RPMI7951 (cell line): ENCODE measurements at regions not wholly inside any gene's neighbourhood (a gene's known extent, or its start where the extent isn't known, plus 50 kb on each side); places are given as distances from the start of the nearest gene placed in this dataset.
A peak's percentile ranks its signal among the peaks of the same experiment; 100 is the strongest.
"Not testable (repeated sequence)": the region's sequence is repeated elsewhere in the genome, so short reads cannot be mapped to it uniquely, and the experiment has no call there.

Source experiments
- DNase-seq: peaks from one replicate; pipeline ENCODE4 v3.0.0-alpha.2; 2012; ENCODE audit warnings: low read depth

DNA sequence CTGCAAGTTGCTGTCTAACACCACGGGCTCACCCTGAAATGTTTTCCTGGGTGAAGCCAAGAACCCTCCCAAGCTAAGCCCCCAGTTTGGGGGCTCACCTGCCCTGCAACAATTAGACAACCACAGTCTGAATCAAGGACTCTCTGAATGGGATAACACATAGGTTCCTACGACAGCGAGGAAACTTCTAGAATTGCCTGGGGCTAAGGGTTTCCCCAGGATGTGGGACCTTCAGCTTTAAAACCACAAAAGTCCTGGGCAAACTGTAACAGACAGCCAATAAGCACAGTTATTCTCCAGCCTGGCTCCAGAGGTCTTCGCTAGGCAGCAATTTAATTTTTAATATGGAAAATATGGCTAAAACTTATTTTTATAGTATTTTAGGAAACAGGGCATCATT lies 162.6 kb downstream of the PRKX start:
- DNase-seq, result peak; percentile 80

DNA sequence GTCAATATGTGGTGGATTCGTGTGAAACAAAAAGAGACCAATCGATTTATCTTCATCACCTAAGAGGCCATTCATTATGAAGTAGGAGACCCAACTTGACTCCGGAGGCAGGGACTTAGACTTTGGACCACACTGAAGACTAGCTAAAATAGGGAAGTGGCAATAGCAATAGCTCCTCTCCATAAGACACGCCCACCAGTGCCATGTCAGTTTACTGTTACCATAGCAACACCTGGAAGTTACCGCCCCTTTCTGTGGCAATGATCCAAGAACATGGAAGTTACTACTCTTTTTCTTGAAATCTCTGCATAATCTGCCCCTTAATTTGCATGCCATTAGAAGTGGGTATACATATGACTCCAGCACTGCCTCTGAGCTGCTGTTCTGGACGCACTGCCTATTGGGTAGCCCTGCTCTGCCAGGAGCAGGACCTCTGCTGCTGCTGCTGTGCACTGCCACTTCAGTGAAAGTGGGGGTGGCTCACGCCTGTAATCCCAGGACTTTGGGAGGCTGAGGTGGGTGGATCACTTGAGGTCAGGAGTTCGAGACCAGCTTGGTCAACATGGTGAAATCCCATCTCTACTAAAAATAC lies 163.2 kb downstream of the PRKX start:
- DNase-seq, result peak; percentile 76

DNA sequence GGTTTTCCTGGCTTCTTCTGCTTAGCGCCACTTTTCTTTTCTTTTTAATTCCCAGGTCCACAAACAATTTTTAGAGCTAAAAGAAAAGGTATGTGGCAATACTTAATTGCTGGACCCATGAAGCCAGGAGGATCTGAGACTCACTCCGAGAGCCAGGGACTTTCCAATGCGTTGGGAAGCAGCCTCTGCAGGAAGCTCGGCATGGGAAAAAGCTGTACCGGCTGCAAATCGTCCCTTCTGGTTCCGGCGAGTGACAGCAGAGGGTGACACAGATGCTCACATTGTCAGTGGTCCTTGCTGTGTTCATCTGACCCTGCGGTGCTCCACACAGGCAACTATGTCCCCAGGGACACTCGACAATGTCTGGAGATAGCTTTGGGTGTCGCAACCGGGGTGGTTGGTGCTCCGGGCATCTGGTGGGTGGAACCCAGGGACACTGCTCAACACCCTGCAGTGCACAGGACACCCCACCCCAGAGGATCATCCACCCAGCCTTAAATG lies 164.0 kb downstream of the PRKX start:
- DNase-seq, result peak; percentile 74

DNA sequence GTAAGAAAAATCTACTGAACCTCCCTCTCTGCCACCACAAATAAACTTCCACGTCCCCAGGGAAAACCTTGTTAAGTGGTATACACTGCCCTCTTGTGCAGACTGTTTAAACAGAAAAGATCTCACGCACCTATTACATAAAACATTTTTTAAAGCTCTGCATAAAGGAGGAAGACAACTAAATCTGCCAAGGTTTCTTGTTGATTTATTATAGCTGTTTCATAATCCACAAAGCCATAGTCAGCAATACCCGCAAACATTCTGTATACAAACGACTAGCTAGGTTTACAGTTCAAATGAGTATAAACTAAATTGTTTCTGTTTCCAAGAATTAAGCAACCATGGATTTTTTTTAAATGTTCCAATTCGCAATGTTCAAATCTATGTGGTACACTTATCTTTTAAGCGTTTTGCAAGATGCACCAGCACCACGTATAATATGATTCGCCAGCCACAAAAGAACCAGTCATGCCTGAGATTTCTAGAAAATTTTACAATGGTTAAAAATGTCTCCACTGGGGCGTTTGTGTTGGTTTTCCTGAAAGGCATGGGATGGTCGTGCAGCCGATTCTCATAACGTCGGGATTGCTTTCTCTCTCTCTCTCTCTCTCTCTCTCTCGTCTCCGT lies 164.6 kb downstream of the PRKX start:
- peak; percentile 77 for DNase-seq

DNA sequence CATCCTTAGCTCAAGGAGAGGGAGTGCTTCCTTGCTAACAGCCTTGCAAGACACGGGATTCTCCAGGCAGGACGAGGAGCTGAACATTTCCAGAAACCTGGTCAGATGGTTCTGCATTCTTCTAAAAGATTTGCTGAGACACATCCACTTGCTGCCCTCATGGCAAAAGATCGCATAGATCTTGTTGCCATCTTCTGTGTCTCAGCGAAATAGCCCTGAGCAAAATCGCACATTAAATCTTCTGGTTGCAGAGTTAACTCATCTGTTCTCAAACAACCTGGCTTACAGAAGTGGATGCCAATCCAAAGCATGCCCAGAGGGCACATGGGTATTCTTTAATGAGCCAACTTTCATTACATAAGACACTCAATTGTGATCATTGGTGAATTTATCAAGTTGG lies 167.5 kb downstream of the PRKX start:
- DNase-seq, result peak; percentile 74

DNA sequence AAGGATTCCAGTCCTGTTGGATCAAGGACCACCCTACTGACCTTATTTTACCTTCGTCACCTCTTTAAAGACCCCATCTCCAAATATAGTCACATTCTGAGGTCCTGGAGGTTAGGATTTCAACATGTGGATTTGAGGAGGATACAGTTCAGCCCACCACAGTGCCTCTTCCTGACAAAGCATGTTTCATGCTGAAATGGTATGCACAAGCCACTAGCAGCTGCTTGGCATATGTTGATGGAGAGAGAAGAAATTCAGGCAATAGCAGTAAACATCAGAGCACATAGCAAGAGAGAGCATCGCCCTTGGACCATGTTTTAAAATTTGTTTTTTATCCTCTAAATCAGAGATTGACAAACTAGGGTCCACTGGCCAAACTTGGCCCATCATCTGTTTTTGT lies 172.1 kb downstream of the PRKX start:
- DNase-seq, result no peak

DNA sequence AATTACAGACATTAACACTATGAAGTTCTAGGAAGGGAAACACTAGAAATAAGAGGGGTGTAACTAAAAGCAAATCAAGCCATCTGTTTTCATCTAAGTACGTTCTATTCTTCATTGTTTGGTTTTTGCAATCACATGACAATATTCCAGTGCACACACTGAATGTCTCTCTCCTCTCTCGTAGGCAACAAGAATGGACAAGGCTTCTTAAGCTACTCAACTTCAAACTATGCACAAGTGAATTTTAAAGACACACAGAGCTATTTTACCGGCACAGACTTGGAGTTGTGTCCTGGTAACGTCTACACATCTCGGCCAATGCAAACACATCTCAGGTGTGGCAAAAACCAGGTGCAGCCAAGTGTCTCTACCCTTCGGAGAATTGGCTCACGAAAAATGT lies 173.3 kb downstream of the PRKX start:
- DNase-seq, result no peak

DNA sequence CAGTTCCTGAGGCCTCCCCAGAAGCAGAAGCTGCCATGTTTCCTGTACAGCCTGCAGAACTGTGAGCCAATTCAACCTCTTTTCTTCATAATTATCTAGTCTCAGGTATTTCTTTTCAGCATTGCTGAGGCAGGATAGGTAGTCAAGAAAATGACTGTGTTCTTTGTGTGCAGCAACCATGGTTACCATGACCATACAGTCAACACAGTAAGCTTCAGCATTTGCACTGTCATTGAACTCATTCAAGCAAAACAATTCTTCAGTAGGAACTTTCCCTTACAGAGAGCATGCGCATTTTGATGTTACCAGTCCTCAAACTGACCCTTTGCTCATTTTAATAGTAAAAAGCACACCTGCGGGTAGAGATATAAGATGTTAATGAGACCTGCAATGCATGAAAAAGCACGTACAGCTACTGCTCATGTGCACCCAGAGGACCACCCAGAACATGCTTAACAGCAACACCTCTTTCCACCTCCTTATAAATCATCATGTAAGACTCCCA lies 180.8 kb downstream of the PRKX start:
- DNase-seq, result no peak

DNA sequence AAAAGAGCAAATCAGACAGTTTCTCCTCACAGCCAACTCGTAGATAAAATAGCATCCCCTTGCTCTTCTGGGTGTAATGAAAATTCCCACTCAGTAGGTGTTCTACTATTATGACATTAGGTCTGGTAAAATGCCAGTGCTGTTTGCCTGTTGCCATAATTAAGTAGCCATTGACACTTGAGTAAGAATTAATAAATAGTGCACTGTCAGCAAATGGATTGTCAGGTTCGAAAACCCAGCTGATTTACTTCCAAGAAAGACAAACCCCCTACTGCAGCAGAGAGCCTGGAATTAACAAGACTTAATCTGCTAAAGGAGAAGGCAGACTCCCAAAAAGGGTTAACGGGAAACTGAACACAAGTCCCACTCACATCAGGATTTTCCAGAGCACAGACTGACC lies 182.0 kb downstream of the PRKX start:
- DNase-seq, result not testable (repeated sequence)

DNA sequence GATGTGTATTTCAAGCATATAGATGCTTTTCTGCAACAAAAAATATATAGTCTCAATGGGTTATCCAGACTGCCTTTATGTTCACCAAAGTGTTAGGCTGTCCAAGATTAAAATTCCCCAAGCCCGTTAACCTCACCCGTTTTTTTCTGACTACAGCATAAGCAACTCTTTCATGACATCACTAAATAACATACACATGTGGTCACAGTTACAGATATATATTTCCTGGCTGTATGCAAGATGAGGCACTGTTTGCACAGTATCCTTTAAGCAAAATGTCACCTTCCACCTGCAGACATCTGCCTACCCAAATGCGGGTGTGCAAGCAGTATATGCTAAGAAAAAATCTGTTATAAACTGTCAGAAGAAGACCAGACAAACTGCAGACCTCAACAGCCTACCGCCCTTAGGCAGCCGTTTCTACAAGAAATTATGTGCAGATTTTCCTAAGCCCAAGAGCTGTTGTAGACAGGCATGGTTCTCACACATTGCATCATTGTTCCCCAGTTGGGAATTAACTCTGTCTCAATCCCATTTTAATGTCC lies 183.1 kb upstream of the MXRA5 start:
- DNase-seq, result no peak

DNA sequence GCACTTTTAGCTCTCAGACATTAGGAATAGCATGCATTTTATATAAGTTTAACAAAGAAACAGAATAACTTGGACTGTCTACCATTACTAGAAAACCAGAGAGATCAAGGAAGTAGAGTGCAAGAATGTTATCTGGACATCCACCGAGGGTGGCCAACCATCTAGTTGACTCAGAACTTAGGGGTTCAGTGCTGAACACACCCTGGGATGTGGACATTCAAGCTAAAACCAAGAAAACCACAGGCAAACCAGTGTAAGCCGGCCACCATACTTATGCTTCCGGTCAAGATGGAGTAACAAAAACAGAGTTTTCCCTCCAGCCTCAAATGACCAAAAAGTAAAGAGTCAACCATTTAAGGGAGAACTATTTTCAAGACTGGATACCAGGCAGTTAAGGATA lies 181.4 kb upstream of the MXRA5 start:
- DNase-seq, result peak; percentile 75

DNA sequence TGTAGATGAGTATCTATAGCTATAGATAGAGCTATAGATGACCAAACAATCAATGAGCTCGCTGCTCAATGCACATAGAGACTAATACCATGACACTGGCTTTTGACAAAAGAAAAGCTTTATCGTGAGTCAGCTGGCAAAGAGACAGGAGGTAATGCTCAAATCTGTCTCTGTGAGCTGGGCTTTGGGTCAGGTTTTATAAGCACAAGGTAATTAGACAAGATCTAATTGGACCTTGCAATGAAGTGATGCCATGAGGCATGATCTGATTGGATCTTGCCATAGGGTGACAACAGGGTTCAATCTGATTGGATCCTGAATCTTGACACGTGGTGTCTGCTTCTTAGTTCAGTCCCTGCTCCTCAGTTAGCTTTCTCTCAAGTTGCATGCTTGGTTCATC lies 180.7 kb upstream of the MXRA5 start:
- peak; percentile 72 for DNase-seq

DNA sequence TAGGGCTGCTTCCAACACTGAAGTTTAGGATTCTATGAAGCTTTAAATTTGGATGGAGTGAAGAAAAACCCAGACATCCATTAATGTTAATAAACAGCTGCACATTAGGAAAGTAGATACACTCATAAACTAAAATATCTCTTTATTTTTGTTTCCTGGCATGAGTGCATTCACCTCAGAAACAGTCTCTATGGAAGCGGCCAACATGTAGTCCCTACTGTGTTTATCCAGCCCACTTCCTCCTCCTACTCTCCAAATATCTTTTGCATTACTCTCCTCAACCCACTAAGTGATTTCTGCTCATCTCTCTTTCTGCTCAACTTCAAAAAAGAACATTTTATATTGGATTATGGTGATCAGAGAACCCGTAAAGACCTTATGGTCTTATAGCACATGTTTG lies 180.3 kb upstream of the MXRA5 start:
- peak; percentile 64 for DNase-seq

DNA sequence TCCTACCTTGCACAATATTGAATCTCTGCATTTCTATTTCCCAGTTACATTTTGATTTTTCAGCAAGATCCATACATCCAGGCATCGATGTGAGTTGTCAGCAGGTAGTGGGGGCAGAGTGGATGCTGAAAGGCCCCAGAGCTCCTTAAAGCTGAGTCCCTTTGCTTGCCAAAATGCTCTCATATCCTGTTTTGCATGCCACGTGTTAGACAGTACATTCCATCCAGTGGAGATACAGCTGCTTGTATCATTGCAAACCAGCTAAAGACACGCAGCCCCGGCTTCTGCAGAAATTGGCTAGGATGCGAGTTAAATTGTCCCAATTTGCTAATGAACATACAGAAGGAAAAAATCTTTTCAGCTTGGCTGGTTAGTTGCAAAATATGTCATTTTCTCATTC lies 179.6 kb upstream of the MXRA5 start:
- peak; percentile 74 for DNase-seq

DNA sequence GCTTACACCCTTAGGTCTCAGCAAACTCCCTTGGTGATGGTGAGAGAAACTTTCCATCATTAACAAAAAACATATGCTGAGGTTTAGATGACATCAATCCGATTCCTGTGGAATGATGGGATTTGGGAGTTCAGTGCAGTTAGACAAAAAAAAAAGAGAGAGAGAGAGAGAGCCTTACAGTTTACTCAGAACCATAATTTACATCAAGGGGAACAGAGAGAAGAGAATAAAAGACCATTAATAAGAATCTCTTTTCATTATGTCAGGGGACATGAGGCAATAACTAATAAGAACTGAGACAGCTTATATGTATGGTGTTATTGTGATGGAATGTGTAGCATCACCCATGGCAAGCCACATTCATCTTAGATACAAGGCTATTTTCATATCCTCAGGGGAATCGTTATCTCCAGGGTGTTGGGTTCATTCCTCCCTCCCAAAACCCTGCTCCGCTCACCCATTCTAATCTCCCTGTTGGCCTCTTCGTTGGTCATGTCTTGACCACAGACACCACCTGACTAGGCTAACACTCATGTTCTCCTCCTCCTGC lies 175.7 kb upstream of the MXRA5 start:
- DNase-seq, result peak; percentile 95

DNA sequence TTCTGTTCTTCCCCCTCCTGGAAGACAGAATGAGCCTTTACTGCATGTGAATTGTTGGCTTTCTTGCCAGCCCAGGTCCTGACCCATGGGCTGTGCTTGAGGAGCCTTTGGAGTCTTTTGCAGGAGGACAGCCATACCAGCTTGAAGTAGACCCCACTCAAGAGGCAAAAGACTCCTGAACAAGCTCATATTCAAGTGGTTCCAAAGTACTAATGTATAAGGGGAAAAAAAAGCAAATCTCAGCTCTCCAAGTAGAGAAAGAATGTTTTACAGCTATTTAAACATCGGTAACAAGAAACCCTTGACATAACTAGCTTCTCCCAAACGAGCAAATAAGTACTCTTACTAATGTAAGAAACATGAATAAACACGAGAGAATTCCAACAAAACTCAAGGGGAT lies 174.9 kb upstream of the MXRA5 start:
- no peak for DNase-seq

DNA sequence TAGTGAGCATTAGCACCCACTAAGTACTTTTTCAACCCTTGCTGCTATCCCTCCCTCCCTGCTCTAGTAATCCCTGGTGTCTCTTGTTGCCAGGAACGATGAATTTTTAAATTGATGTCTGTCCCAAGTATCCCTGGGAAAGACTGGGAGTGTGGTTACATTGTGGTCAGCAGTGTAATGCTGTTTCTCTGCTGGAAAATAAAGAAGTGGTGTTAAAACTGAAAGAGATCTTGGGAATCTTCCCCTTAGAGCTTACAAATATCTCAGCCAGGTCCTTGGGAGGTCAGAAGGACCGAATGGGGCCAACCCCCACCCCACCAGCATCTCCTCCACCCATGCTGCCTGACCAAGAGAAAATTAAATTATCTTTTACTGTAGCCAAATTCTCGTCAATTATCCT lies 174.5 kb upstream of the MXRA5 start:
- DNase-seq, result peak; percentile 86

DNA sequence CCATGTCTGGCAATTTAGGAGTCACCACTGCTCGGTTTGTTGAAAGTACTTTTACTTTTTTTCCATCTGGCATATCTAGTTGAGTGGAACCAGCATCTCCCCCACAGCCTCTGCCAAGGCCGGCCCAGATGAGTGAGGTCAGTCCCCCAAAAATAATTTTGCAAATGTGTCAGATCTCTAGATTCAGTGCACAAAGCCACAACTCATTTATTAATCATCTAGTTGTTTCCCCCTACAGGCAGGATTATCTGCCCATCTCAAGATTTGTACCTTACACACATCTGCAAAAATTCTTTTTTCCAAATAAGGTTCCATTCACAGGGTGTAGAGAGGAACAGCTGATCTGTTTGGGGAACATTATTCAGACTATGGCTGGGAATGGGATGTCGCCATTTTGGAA lies 174.0 kb upstream of the MXRA5 start:
- DNase-seq, result peak; percentile 81

DNA sequence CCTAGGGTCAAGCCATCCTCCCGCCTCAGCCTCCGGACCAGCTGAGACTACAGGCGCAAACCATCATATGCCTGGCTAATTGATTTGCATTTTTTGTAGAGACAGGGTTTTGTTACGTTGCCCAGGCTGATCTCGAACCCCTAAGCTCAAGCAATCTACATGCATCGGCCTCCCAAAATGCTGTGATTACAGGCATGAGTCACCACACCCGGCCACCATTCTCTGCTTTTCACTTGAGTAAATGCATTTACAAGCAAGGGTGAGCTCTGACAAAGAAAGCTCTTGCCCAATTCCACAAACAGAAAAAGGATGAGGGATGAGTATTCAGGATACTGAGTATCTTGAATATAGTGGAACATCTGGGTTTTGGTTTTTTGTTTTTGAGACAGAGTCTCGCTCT lies 172.9 kb upstream of the MXRA5 start:
- DNase-seq, result peak; percentile 85

DNA sequence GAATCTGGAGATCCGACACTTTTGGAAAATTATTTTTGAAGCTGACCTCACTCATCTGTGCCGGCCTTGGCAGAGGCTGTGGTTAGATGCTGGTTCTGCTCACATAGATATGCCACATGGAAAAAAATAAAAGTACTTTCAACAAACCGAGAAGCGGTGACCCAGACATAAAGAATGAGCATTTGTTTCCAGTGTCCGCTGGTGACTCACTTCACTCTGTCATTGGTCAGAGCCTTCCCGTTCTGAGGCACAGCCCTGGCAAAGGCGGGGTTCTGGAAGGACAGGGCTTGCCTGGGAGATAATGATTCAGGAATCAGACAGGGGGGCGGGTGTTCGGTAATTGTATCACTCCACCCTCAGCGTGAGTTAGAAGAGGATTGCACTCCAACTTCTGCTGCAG lies 172.4 kb upstream of the MXRA5 start:
- DNase-seq, result peak; percentile 99

DNA sequence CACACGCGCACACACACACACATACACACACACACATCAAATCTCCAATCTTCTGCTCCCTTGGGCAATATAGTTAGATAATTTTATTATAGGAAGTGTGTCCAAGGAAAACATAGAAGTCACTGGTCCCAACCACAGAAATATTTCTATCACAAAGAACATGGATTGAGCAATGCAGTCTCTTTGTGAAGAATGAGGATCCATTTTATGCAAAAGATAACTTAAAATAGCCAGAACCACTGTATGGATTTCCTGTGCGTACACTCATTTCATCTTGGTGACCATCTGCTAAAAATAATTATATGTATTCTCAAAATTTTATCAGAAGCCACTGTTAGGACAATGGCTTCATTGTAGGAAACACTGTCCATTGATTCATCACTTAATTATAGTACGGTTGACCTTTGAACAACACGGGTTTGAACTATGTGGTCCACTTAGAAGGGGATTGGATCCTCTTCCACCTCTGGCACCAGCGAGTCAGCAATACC lies 169.6 kb upstream of the MXRA5 start:
- peak; percentile 82 for DNase-seq

DNA sequence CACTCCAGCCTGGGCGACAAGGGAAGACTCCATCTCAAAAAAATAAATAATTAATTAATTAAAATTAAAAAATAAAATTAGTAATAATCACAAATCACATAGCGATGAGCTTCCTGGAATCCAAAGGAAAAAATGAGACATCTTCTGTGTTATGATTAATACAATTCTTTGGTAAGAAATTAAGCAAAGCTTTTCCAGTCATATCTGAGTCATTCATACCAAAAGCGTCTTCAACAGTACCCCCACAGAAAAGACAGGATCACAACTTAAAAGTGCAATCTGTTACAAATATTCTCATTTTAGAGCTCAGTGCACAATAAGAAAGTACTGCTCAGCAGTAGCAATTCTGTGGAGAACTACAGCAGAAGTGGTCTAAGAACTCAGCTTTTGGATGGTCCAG lies 168.5 kb upstream of the MXRA5 start:
- DNase-seq, result peak; percentile 41

DNA sequence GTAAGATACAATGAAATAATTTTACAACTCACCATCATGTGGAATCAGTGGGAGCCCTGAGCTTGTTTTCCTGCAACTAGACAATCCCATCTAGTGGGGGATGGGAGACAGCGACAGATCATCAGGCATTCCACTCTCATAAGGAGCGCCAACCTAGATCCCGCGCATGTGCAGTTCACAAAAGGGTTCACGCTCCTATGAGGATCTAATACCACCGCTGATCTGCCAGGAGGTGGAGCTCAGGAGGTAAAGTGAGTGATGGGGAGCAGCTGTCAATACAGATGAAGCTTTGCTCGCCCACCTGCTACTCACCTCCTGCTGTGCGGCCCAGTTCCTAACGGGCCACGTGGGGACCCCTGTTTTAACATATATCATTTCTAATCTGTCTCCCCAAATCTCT lies 165.7 kb upstream of the MXRA5 start:
- peak; percentile 54 for DNase-seq
